ENCODE measurements at regions not wholly inside any gene's neighbourhood (a gene's known extent, or its start where the extent isn't known, plus 50 kb on each side); places are given as distances from the start of the nearest gene placed in this dataset.

GRCh38 chr1:55717111-55717510 is 501.9 kb upstream of the USP24 start:
- no peak for TF ChIP-seq EZH2 (IDR thresholded peaks at IDR 0.05; ENCODE audit: borderline replicate concordance, low read length)
- TF ChIP-seq CTCF (IDR thresholded peaks at IDR 0.05; ENCODE audit: low read length) = no peak
